Kidney (tissue), 13 donors: ENCODE measurements at regions not wholly inside any gene's neighbourhood (a gene's known extent, or its start where the extent isn't known, plus 50 kb on each side); places are given as distances from the start of the nearest gene placed in this dataset.
A peak's percentile ranks its signal among the peaks of the same experiment; 100 is the strongest.

Source experiments
- DNase-seq, 5 donors: peaks; one replicate each; pipeline ENCODE4 v3.0.0-alpha.2; 2013 to 2020
- FAIRE-seq: peaks from 2 replicates; lab custom pipeline; 2012; peaks lifted over from hg19 to GRCh38; lab: Jason Lieb, UNC
- H3K27ac ChIP-seq, 2 donors: one replicate each; pipeline ENCODE4 v1.7.0; 2013; ENCODE audit warnings: low read depth in 2 of 2, low read length in 2 of 2, inconsistent platforms in 1 of 2
- H3K27me3 ChIP-seq: one replicate; pipeline ENCODE4 v1.7.1; 2013; ENCODE audit warnings: low read length, inconsistent platforms; ENCODE audit not compliant: control insufficient read depth, insufficient read depth
- H3K36me3 ChIP-seq, 3 donors: one replicate each; pipeline versions ENCODE4 v1.7.0 to v1.7.1; 2013; ENCODE audit warnings: low read length in 3 of 3, control low read depth in 1 of 3, inconsistent platforms in 1 of 3; ENCODE audit not compliant: insufficient read depth in 3 of 3, control insufficient read depth in 2 of 3
- H3K4me1 ChIP-seq, 3 donors: one replicate each; pipeline versions ENCODE4 v1.7.0 to v1.7.1; 2013; ENCODE audit warnings: low read length in 3 of 3, inconsistent platforms in 1 of 3, low read depth in 1 of 3; ENCODE audit not compliant: control insufficient read depth in 2 of 3, insufficient read depth in 2 of 3
- H3K4me3 ChIP-seq, 3 donors: one replicate each; pipeline versions ENCODE4 v1.7.0 to v1.8.1; 2013; ENCODE audit warnings: low read length in 3 of 3, control low read depth in 1 of 3, inconsistent platforms in 1 of 3
- H3K9ac ChIP-seq, 3 donors: one replicate each; pipeline versions ENCODE4 v1.7.0 to v1.7.1; 2013; ENCODE audit warnings: low read length in 3 of 3, control low read depth in 1 of 3, inconsistent platforms in 1 of 3
- H3K9me3 ChIP-seq, 3 donors: one replicate each; pipeline versions ENCODE4 v1.7.0 to v1.7.1; 2013; ENCODE audit warnings: low read length in 3 of 3, control low read depth in 1 of 3, inconsistent platforms in 1 of 3; ENCODE audit not compliant: control insufficient read depth in 2 of 3, insufficient read depth in 1 of 3
- CTCF ChIP-seq: IDR thresholded peaks from 3 replicates; pipeline ENCODE4 v1.5.1; 2012; ENCODE audit warnings: mild to moderate bottlenecking, moderate library complexity, borderline replicate concordance; ENCODE audit not compliant: insufficient read depth; ENCODE audit errors: extremely low read depth
- intact Hi-C: fragments of 100-400 bp; cut with DNase I; formaldehyde crosslinking; loops from one replicate; pipeline ENCODE4 v1.11.1; 2022
- donor health status: control.
- donor health status: control.
- donor health status: control.
- donor health status: control.
- donor health status: control.
- donor health status: DM: yes; HTN: yes; CAD: no.
- donor health status: Normal renal cell carcinoma (clear cell type).

GRCh38 chr7:159210581-159211235 lies 66.0 kb upstream of the VIPR2 start:
- Histone ChIP-seq H3K4me3 (no peak overlapping the region), H3K27ac (no peak overlapping the region), H3K27me3 (no peaks in the 10 kb centered on the region), H3K36me3 (no peaks in the 10 kb centered on the region), H3K9ac (no peak overlapping the region), H3K4me1 (no peaks in the 10 kb centered on the region), H3K9me3 (no peaks in the 10 kb centered on the region)
- DNase-seq (peak in 2 of 5 donors; percentile 43 to 73), FAIRE-seq (no peak)
- no peak for TF ChIP-seq CTCF
- intact Hi-C loops = no loop called here

- no peak for DNase-seq
- Histone ChIP-seq H3K27ac (no peak overlapping the region), H3K9ac (no peak overlapping the region), H3K4me1 (no peaks in the 10 kb centered on the region), H3K9me3 (no peaks in the 10 kb centered on the region), H3K4me3 (no peak overlapping the region), H3K36me3 (no peaks in the 10 kb centered on the region), H3K27me3 (no peaks in the 10 kb centered on the region)
- intact Hi-C loops = no loop called here
- no peak for TF ChIP-seq CTCF
- no peak for FAIRE-seq
Observed at GRCh38 chr7:159209429-159209828, 64.8 kb upstream of the VIPR2 start.

GRCh38 chr7:159207951-159208350 lies 63.3 kb upstream of the VIPR2 start:
- Histone ChIP-seq H3K9me3 (no peaks in the 10 kb centered on the region), H3K4me3 (no peak overlapping the region), H3K36me3 (no peaks in the 10 kb centered on the region), H3K4me1 (no peaks in the 10 kb centered on the region), H3K27ac (no peak overlapping the region), H3K27me3 (no peaks in the 10 kb centered on the region), H3K9ac (no peak overlapping the region)
- DNase-seq (no peak), FAIRE-seq (no peak)
- no peak for TF ChIP-seq CTCF
- intact Hi-C loops = no loop called here

GRCh38 chr7:159207393-159207792 lies 62.7 kb upstream of the VIPR2 start:
- no peak overlapping the region for H3K4me3 ChIP-seq
- H3K27me3 ChIP-seq = no peaks in the 10 kb centered on the region
- no peaks in the 10 kb centered on the region for H3K36me3 ChIP-seq
- no peak for TF ChIP-seq CTCF
- intact Hi-C loops = no loop called here
- FAIRE-seq (no peak), DNase-seq (peak in 1 of 5 donors; percentile 25)
- H3K4me1 ChIP-seq = no peaks in the 10 kb centered on the region
- H3K27ac ChIP-seq = no peak overlapping the region
- H3K9ac ChIP-seq = no peak overlapping the region
- no peaks in the 10 kb centered on the region for H3K9me3 ChIP-seq
